Type B pancreatic cell (in vitro differentiated cells): ENCODE measurements at regions not wholly inside any gene's neighbourhood (a gene's known extent, or its start where the extent isn't known, plus 50 kb on each side); places are given as distances from the start of the nearest gene placed in this dataset.
A peak's percentile ranks its signal among the peaks of the same experiment; 100 is the strongest.

Experiments used
- DNase-seq: peaks from one replicate; pipeline ENCODE4 v3.0.0; 2021; ENCODE audit warnings: mixed read lengths; ENCODE audit not compliant: unreplicated experiment; ENCODE audit errors: extremely low spot score
- H3K27ac Mint-ChIP-seq: 2 replicates; pipeline ENCODE4 v1.8.0; 2021; ENCODE audit warnings: mild to moderate bottlenecking, mixed read lengths
- H3K27me3 Mint-ChIP-seq: 2 replicates; pipeline ENCODE4 v1.8.0; 2021; ENCODE audit warnings: mixed read lengths
- H3K36me3 Mint-ChIP-seq: 2 replicates; pipeline ENCODE4 v1.8.0; 2021; ENCODE audit warnings: mixed read lengths
- H3K4me1 Mint-ChIP-seq: one replicate; pipeline ENCODE4 v1.8.0; 2021; ENCODE audit warnings: mixed read lengths; ENCODE audit not compliant: unreplicated experiment
- H3K4me3 Mint-ChIP-seq: 2 replicates; pipeline ENCODE4 v1.8.0; 2021; ENCODE audit warnings: mild to moderate bottlenecking, mixed read lengths
- H3K9me3 Mint-ChIP-seq: 2 replicates; pipeline ENCODE4 v1.8.0; 2021; ENCODE audit warnings: mixed read lengths
- CTCF ChIP-seq: fragments of 200-600 bp; sonication (generic); conservative IDR thresholded peaks from 2 replicates; pipeline ENCODE4 v1.5.0; 2021; ENCODE audit warnings: antibody characterized with exemption, mild to moderate bottlenecking

- Mint-ChIP-seq H3K9me3 (no peaks in the 10 kb centered on the region), H3K4me3 (no peak overlapping the region), H3K27ac (no peak overlapping the region), H3K4me1 (no peaks in the 10 kb centered on the region), H3K36me3 (no peaks in the 10 kb centered on the region), H3K27me3 (no peaks in the 10 kb centered on the region)
- TF ChIP-seq CTCF = no peak
- DNase-seq = no peak
These were observed 1292.8 kb upstream of the TENM3 start for GRCh38 chr4:180950377-180950776.

GRCh38 chr4:180951312-180951711 is 1291.9 kb upstream of the TENM3 start:
- Mint-ChIP-seq H3K4me3 (no peak overlapping the region), H3K36me3 (no peaks in the 10 kb centered on the region), H3K27me3 (no peaks in the 10 kb centered on the region), H3K9me3 (no peaks in the 10 kb centered on the region), H3K27ac (no peak overlapping the region), H3K4me1 (no peaks in the 10 kb centered on the region)
- TF ChIP-seq CTCF = no peak
- no peak for DNase-seq

- H3K9me3 Mint-ChIP-seq = no peaks in the 10 kb centered on the region
- no peak overlapping the region for H3K4me3 Mint-ChIP-seq
- no peaks in the 10 kb centered on the region for H3K27me3 Mint-ChIP-seq
- H3K27ac Mint-ChIP-seq = no peak overlapping the region
- no peak for DNase-seq
- no peaks in the 10 kb centered on the region for H3K4me1 Mint-ChIP-seq
- no peaks in the 10 kb centered on the region for H3K36me3 Mint-ChIP-seq
- TF ChIP-seq CTCF = no peak
These were observed 1289.6 kb upstream of the TENM3 start for GRCh38 chr4:180953572-180953971.

GRCh38 chr4:180960743-180961401 is 1282.3 kb upstream of the TENM3 start:
- peak; percentile 45 for TF ChIP-seq CTCF
- H3K27me3 Mint-ChIP-seq = no peaks in the 10 kb centered on the region
- no peaks in the 10 kb centered on the region for H3K36me3 Mint-ChIP-seq
- no peaks in the 10 kb centered on the region for H3K9me3 Mint-ChIP-seq
- peaks cover 22% of the 10 kb centered on the region for H3K4me1 Mint-ChIP-seq
- H3K4me3 Mint-ChIP-seq = no peak overlapping the region
- peak overlapping the region; percentile 21 for H3K27ac Mint-ChIP-seq
- DNase-seq = no peak

GRCh38 chr4:180962268-180962667 is 1280.9 kb upstream of the TENM3 start:
- no peaks in the 10 kb centered on the region for H3K36me3 Mint-ChIP-seq
- no peaks in the 10 kb centered on the region for H3K9me3 Mint-ChIP-seq
- no peak overlapping the region for H3K27ac Mint-ChIP-seq
- no peak for TF ChIP-seq CTCF
- no peak for DNase-seq
- H3K4me3 Mint-ChIP-seq = no peak overlapping the region
- H3K27me3 Mint-ChIP-seq = no peaks in the 10 kb centered on the region
- H3K4me1 Mint-ChIP-seq = peaks cover 22% of the 10 kb centered on the region

- peaks cover 6% of the 10 kb centered on the region for H3K9me3 Mint-ChIP-seq
- no peaks in the 10 kb centered on the region for H3K27me3 Mint-ChIP-seq
- no peak for DNase-seq
- H3K4me1 Mint-ChIP-seq = peaks cover 4% of the 10 kb centered on the region
- H3K36me3 Mint-ChIP-seq = no peaks in the 10 kb centered on the region
- H3K27ac Mint-ChIP-seq = no peak overlapping the region
- H3K4me3 Mint-ChIP-seq = no peak overlapping the region
- TF ChIP-seq CTCF = no peak
These were observed 1276.9 kb upstream of the TENM3 start for GRCh38 chr4:180966312-180966711.
